OCI-LY7 (cell line): ENCODE measurements at regions not wholly inside any gene's neighbourhood (a gene's known extent, or its start where the extent isn't known, plus 50 kb on each side); places are given as distances from the start of the nearest gene placed in this dataset.

ENCODE experiments used
- BruUV-seq: library from RNA; stranded (reverse); fragments of 400-500 nt; replicated peaks from 2 replicates; lab custom pipeline; 2021; lab: Mats Ljungman, UMichigan
- CTCF ChIA-PET: fragments of 300-600 bp; sonication (Branson Sonifier 250); formaldehyde crosslinking; loops from one replicate; lab custom pipeline; 2022; ENCODE audit warnings: antibody characterized with exemption; ENCODE audit not compliant: unreplicated experiment; lab: Charles Lee
- POLR2A ChIA-PET: fragments of 300-600 bp; sonication (Branson Sonifier 250); formaldehyde crosslinking; loops from one replicate; lab custom pipeline; 2022; ENCODE audit warnings: antibody characterized with exemption; lab: Charles Lee
- DNase-seq: peaks from one replicate; pipeline ENCODE4 v3.0.0-alpha.2; 2015; ENCODE audit warnings: low spot score
- H2AFZ ChIP-seq: fragments of 200-600 bp; sonication (generic), shearing (Covaris generic); 2 replicates; pipeline ENCODE4 v1.6.1; 2014; ENCODE audit warnings: mild to moderate bottlenecking, antibody characterized with exemption, low read length, moderate library complexity
- H3K27ac ChIP-seq: fragments of 200-600 bp; sonication (generic); 2 replicates; pipeline ENCODE4 v1.5.1; 2014; ENCODE audit warnings: mixed run types, low read depth, mild to moderate bottlenecking, moderate library complexity, low read length, inconsistent platforms; ENCODE audit not compliant: poor library complexity, severe bottlenecking
- H3K36me3 ChIP-seq: fragments of 200-600 bp; sonication (generic); 2 replicates; pipeline ENCODE4 v1.6.1; 2014; ENCODE audit warnings: mild to moderate bottlenecking, antibody characterized with exemption, low read length, moderate library complexity, mixed read lengths; ENCODE audit not compliant: insufficient read depth
- H3K4me1 ChIP-seq: fragments of 200-600 bp; sonication (generic); 2 replicates; pipeline ENCODE4 v1.5.1; 2014; ENCODE audit warnings: mild to moderate bottlenecking, low read length; ENCODE audit not compliant: insufficient read depth, poor library complexity, severe bottlenecking
- H3K4me2 ChIP-seq: fragments of 200-600 bp; sonication (generic); 2 replicates; pipeline ENCODE4 v1.6.1; 2014; ENCODE audit warnings: mild to moderate bottlenecking, low read length
- H3K4me3 ChIP-seq: fragments of 200-600 bp; sonication (generic); 2 replicates; pipeline ENCODE4 v1.5.1; 2014; ENCODE audit warnings: mild to moderate bottlenecking, low read depth, low read length; ENCODE audit not compliant: poor library complexity, severe bottlenecking
- H3K79me2 ChIP-seq: fragments of 200-600 bp; sonication (generic); 2 replicates; pipeline ENCODE4 v1.6.1; 2016; ENCODE audit warnings: low read depth, mild to moderate bottlenecking, low read length, moderate library complexity, mixed read lengths; ENCODE audit not compliant: insufficient read depth
- H3K9me2 ChIP-seq: fragments of 200-600 bp; sonication (generic); 2 replicates; pipeline ENCODE4 v1.6.1; 2016; ENCODE audit warnings: mild to moderate bottlenecking, low read length, mixed read lengths; ENCODE audit not compliant: insufficient read depth
- H3K9me3 ChIP-seq: fragments of 200-600 bp; sonication (generic); 2 replicates; pipeline ENCODE4 v1.6.1; 2014; ENCODE audit warnings: mild to moderate bottlenecking, mixed run types, low read length, mixed read lengths
- H4K20me1 ChIP-seq: fragments of 200-600 bp; sonication (generic); 2 replicates; pipeline ENCODE4 v1.6.1; 2014; ENCODE audit warnings: mild to moderate bottlenecking, antibody characterized with exemption, low read length, moderate library complexity, mixed read lengths; ENCODE audit not compliant: insufficient read depth
- EZH2phosphoT487 ChIP-seq: fragments of 200-600 bp; sonication (generic); IDR thresholded peaks from 2 replicates; pipeline ENCODE4 v1.6.1; 2018; ENCODE audit warnings: low read depth, borderline replicate concordance, mild to moderate bottlenecking, mixed run types, antibody characterized with exemption, low read length, moderate library complexity, mixed read lengths
- intact Hi-C: fragments of 100-400 bp; cut with micrococcal nuclease; formaldehyde crosslinking; loops from one replicate; pipeline ENCODE4 v1.10.0; 2022; ENCODE audit not compliant: unreplicated experiment
- TF ChIP-seq, protein P1 (sequence below): fragments of 200-600 bp; sonication (generic); conservative IDR thresholded peaks from 2 replicates; pipeline ENCODE4 v1.5.1; 2014; ENCODE audit warnings: mild to moderate bottlenecking, antibody characterized with exemption, low read length, moderate library complexity, mixed read lengths

DNA sequence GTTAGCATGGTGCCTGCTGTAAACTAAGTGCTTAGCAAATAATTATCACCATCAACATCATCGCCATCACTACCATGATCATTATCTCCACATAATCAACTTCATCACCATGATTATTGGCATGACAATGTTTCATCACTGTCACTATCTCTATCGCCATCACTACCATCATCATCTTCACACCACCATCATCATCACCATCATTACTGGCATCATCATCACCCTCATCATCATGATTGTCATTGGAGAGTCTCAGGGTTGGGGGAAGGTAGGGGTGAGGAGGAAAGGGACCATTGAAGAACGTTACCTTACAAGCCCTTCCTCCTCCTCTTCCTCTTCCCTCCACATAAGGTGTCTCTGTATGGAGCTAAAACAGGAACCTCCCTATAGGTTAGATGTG, 54.9 kb upstream of the GPR26 start:
- H3K4me1 ChIP-seq = no peaks in the 10 kb centered on the region
- H3K9me3 ChIP-seq = no peaks in the 10 kb centered on the region
- H3K27ac ChIP-seq = no peak overlapping the region
- no peaks in the 10 kb centered on the region for H3K79me2 ChIP-seq
- POLR2A ChIA-PET = no interaction called here
- intact Hi-C loops = no loop called here
- H3K4me2 ChIP-seq = no peak overlapping the region
- H4K20me1 ChIP-seq = no peaks in the 10 kb centered on the region
- H2AFZ ChIP-seq = no peak overlapping the region
- DNase-seq = no peak
- no peaks in the 10 kb centered on the region for H3K36me3 ChIP-seq
- no peaks in the 10 kb centered on the region for H3K9me2 ChIP-seq
- TF ChIP-seq, protein P1, sequence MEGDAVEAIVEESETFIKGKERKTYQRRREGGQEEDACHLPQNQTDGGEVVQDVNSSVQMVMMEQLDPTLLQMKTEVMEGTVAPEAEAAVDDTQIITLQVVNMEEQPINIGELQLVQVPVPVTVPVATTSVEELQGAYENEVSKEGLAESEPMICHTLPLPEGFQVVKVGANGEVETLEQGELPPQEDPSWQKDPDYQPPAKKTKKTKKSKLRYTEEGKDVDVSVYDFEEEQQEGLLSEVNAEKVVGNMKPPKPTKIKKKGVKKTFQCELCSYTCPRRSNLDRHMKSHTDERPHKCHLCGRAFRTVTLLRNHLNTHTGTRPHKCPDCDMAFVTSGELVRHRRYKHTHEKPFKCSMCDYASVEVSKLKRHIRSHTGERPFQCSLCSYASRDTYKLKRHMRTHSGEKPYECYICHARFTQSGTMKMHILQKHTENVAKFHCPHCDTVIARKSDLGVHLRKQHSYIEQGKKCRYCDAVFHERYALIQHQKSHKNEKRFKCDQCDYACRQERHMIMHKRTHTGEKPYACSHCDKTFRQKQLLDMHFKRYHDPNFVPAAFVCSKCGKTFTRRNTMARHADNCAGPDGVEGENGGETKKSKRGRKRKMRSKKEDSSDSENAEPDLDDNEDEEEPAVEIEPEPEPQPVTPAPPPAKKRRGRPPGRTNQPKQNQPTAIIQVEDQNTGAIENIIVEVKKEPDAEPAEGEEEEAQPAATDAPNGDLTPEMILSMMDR = no peak
- TF ChIP-seq EZH2phosphoT487 = no peak
- CTCF ChIA-PET = no interaction called here
- H3K4me3 ChIP-seq = no peak overlapping the region
- BruUV-seq = no TSS peak

DNA sequence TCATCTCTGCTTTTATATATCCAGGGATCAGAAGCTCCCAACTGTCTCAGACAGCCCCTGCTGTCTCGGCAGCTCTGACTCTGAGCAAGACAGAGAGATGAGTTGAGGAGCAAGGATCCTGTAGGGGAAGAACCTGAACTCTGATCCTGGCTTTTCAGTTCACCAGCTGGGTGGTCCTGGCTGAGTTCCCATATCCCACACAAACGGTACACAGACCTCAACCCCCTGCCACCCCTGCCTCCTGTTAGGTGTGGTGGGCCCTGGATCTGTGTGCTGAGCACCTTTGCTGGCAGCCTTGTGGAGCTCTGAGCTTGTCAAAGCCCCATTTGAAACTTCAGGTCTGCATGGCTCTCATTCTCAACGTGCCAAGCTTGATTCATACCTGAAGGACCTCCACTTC, 54.3 kb upstream of the GPR26 start:
- Histone ChIP-seq H3K4me1 (no peaks in the 10 kb centered on the region), H3K4me2 (no peak overlapping the region), H2AFZ (no peak overlapping the region), H3K79me2 (no peaks in the 10 kb centered on the region), H3K27ac (no peak overlapping the region), H3K4me3 (no peak overlapping the region), H3K36me3 (no peaks in the 10 kb centered on the region), H4K20me1 (no peaks in the 10 kb centered on the region), H3K9me3 (no peaks in the 10 kb centered on the region), H3K9me2 (no peaks in the 10 kb centered on the region)
- intact Hi-C loops = no loop called here
- TF ChIP-seq EZH2phosphoT487 = no peak
- TF ChIP-seq, protein P1 = no peak
- CTCF ChIA-PET = no interaction called here
- no peak for DNase-seq
- POLR2A ChIA-PET = no interaction called here
- BruUV-seq = no TSS peak

DNA sequence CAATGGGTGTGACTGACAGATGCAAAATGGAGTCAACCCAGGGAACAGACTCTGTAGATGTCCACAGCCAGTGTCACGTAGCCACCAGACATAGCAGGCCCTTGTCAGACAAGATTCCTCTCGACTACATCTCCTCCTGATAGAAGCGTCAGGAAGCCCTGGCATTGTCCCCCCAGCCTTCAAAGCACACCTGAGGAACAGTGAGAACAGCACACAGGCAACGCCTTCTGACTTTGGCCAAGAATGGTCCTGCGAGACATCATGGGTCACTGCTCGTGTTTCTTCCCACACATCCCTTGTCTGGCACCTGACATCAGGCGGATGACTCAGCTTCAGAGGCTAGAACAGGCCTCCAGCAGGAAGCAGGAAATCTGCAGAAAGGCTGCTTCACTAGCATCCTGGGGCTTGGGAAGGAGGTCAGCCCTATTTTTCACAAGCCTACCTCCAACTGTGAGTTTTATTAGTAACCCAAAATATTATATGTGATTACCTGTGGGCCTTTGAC, 52.8 kb upstream of the GPR26 start:
- no peak for DNase-seq
- Histone ChIP-seq H3K4me3 (no peak overlapping the region), H3K36me3 (no peaks in the 10 kb centered on the region), H3K27ac (no peak overlapping the region), H3K9me3 (no peaks in the 10 kb centered on the region), H2AFZ (no peak overlapping the region), H3K9me2 (no peaks in the 10 kb centered on the region), H3K4me1 (no peaks in the 10 kb centered on the region), H4K20me1 (no peaks in the 10 kb centered on the region), H3K79me2 (no peaks in the 10 kb centered on the region), H3K4me2 (no peak overlapping the region)
- CTCF ChIA-PET = no interaction called here
- POLR2A ChIA-PET = no interaction called here
- intact Hi-C loops = no loop called here
- TF ChIP-seq, protein P1 = no peak
- no peak for TF ChIP-seq EZH2phosphoT487
- no TSS peak for BruUV-seq
